HEK293 (cell line): ENCODE measurements at regions not wholly inside any gene's neighbourhood (a gene's known extent, or its start where the extent isn't known, plus 50 kb on each side); places are given as distances from the start of the nearest gene placed in this dataset.

Experiments
- CTCF ChIA-PET: fragments of 350-600 bp; formaldehyde crosslinking; extraction: SDS; loops from one replicate; lab custom pipeline; 2021; ENCODE audit warnings: antibody characterized with exemption; lab: Yijun Ruan, JAX
- POLR2A ChIA-PET: fragments of 300-600 bp; formaldehyde crosslinking; extraction: SDS; loops from one replicate; lab custom pipeline; 2020; ENCODE audit warnings: antibody characterized with exemption, inconsistent platforms; lab: Yijun Ruan, JAX
- H3K27ac ChIP-seq: fragments of 200-500 bp; sonication (Bioruptor generic); 2 replicates; pipeline ENCODE4 v1.5.1; 2014; ENCODE audit warnings: low read depth, low read length, control low read depth, inconsistent platforms; ENCODE audit errors: extremely low read depth
- H3K36me3 ChIP-seq, 2 experiments: fragments of 200-500 bp in 1 of 2; sonication (Bioruptor generic) in 1 of 2; 1 replicate in 1 of 2; 2 replicates in 1 of 2; pipeline ENCODE4 v1.5.1; 2014 to 2017; ENCODE audit warnings: inconsistent platforms in 2 of 2, low read length in 2 of 2; ENCODE audit not compliant: control insufficient read depth in 2 of 2, insufficient read depth in 1 of 2
- H3K4me1 ChIP-seq: fragments of 200-500 bp; sonication (Bioruptor generic); 2 replicates; pipeline ENCODE4 v1.5.1; 2014; ENCODE audit warnings: mild to moderate bottlenecking, low read length, inconsistent platforms; ENCODE audit not compliant: control insufficient read depth, insufficient read depth
- H3K4me3 ChIP-seq: 2 replicates; pipeline ENCODE4 v1.5.1; 2011; ENCODE audit warnings: low read depth, mild to moderate bottlenecking, control low read depth, low read length, moderate library complexity
- H3K9me3 ChIP-seq: fragments of 200-500 bp; sonication (Bioruptor generic); 2 replicates; pipeline ENCODE4 v1.5.1; 2014; ENCODE audit warnings: low read depth, low read length, inconsistent platforms; ENCODE audit not compliant: control insufficient read depth, insufficient read depth
- GFI1B ChIP-seq: fragments of 450-650 bp; formaldehyde crosslinking; IDR thresholded peaks from 2 replicates; pipeline ENCODE4 v1.5.1; 2016; ENCODE audit warnings: missing biosample characterization, missing genetic modification characterization
- HOXD13 ChIP-seq: sonication (generic); formaldehyde crosslinking; IDR thresholded peaks from 2 replicates; pipeline ENCODE4 v1.8.0; 2022; ENCODE audit warnings: missing genetic modification reagents, borderline replicate concordance
- SETDB1 ChIP-seq: IDR thresholded peaks from one replicate; pipeline ENCODE4 v1.6.1; 2017; ENCODE audit warnings: mild to moderate bottlenecking, low read length, moderate library complexity, mixed read lengths; ENCODE audit not compliant: insufficient read length
- YY2 ChIP-seq: fragments of 450-650 bp; formaldehyde crosslinking; IDR thresholded peaks from 2 replicates; pipeline ENCODE4 v1.5.1; 2016; ENCODE audit warnings: missing biosample characterization, missing genetic modification characterization
- ZFP3 ChIP-seq: fragments of 450-650 bp; formaldehyde crosslinking; IDR thresholded peaks from 2 replicates; pipeline ENCODE4 v1.5.1; 2016; ENCODE audit warnings: low read depth, missing biosample characterization, missing genetic modification characterization
- ZIC2 ChIP-seq: fragments of 450-650 bp; formaldehyde crosslinking; IDR thresholded peaks from 2 replicates; pipeline ENCODE4 v1.5.1; 2016; ENCODE audit warnings: missing biosample characterization, missing genetic modification characterization
- ZNF19 ChIP-seq: fragments of 450-650 bp; formaldehyde crosslinking; IDR thresholded peaks from 2 replicates; pipeline ENCODE4; 2016; ENCODE audit warnings: missing biosample characterization, missing genetic modification characterization, low read depth
- ZNF335 ChIP-seq: fragments of 450-650 bp; formaldehyde crosslinking; conservative IDR thresholded peaks from 2 replicates; pipeline ENCODE4 v1.5.1; 2016; ENCODE audit warnings: missing biosample characterization, missing genetic modification characterization
- ZNF350 ChIP-seq: fragments of 450-650 bp; formaldehyde crosslinking; IDR thresholded peaks from 2 replicates; pipeline ENCODE4 v1.5.0; 2017; ENCODE audit warnings: missing biosample characterization, mild to moderate bottlenecking, missing genetic modification characterization
- ZNF654 ChIP-seq: fragments of 450-650 bp; formaldehyde crosslinking; IDR thresholded peaks from 2 replicates; pipeline ENCODE4 v1.5.1; 2016; ENCODE audit warnings: low read depth, missing biosample characterization, missing genetic modification characterization
- ZNF776 ChIP-seq: fragments of 450-650 bp; formaldehyde crosslinking; IDR thresholded peaks from 2 replicates; pipeline ENCODE4 v1.5.0; 2017; ENCODE audit warnings: missing biosample characterization, missing genetic modification characterization, borderline replicate concordance
- ZNF837 ChIP-seq: fragments of 450-650 bp; formaldehyde crosslinking; IDR thresholded peaks from 2 replicates; pipeline ENCODE4 v1.5.1; 2016; ENCODE audit warnings: missing biosample characterization, missing genetic modification characterization
- TF ChIP-seq, protein P1 (sequence below): fragments of 450-650 bp; formaldehyde crosslinking; IDR thresholded peaks from 2 replicates; pipeline ENCODE4 v1.5.1; 2016; ENCODE audit warnings: missing biosample characterization, missing genetic modification characterization, low read depth
- TF ChIP-seq, protein P2 (sequence below): fragments of 450-650 bp; formaldehyde crosslinking; IDR thresholded peaks from 2 replicates; pipeline ENCODE4 v1.5.1; 2017; ENCODE audit warnings: missing biosample characterization, missing genetic modification characterization

DNA sequence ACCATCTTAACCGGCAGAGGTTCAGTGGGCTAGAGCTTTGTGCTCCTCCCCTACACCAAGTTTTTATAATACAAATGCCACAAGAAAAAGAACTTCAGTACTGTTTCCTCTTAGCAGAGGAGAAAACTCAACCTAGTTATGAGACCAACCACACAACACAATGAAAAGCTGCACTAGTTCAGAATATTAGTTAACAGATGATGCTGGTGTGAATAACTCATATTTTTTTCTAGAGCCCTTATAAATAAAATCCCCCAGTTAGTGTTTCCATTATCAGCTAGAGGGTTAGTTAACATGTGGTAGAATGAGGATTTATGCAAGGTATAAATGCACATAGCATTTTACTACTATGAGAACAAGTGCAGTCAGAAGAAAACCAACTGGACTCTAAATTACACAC is 61.9 kb upstream of the AMN1 start:
- ChIA-PET CTCF (no interaction called here), POLR2A (no interaction called here)
- no peak overlapping the region for H3K4me3 ChIP-seq
- no peaks in the 10 kb centered on the region for H3K4me1 ChIP-seq
- H3K27ac ChIP-seq, result no peak overlapping the region
- no peak for TF ChIP-seq GFI1B (tag by site-specific recombination)
- no peak for TF ChIP-seq ZNF776 (tag by site-specific recombination)
- TF ChIP-seq YY2, result no peak
- H3K9me3 ChIP-seq, result no peaks in the 10 kb centered on the region
- no peaks in the 10 kb centered on the region for H3K36me3 ChIP-seq

DNA sequence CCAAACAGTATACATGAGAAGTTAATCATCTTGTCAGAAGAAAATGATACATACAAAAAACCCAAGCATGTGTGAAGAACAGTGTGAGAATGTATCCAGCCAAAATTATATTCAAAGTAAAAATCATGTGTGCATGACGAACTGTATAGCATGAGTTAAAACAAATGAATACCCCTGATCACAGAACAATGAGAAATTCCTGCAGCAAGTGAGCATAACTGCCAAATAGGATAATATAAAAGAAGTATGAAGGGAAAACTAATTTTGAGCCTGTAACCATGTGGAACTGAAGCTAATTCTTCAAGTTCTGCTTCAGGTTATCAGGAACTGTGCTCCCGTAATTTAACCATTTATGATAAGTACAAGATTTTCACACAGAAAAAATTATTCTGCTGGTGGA is 56.5 kb upstream of the AMN1 start:
- Histone ChIP-seq H3K36me3 (no peaks in the 10 kb centered on the region), H3K9me3 (no peaks in the 10 kb centered on the region), H3K4me1 (no peaks in the 10 kb centered on the region), H3K4me3 (no peak overlapping the region), H3K27ac (no peak overlapping the region)
- ChIA-PET CTCF (no interaction called here), POLR2A (no interaction called here)
- no peak for TF ChIP-seq ZNF837 (tag by site-specific recombination)
- TF ChIP-seq, all 188 proteins: peak for 0

DNA sequence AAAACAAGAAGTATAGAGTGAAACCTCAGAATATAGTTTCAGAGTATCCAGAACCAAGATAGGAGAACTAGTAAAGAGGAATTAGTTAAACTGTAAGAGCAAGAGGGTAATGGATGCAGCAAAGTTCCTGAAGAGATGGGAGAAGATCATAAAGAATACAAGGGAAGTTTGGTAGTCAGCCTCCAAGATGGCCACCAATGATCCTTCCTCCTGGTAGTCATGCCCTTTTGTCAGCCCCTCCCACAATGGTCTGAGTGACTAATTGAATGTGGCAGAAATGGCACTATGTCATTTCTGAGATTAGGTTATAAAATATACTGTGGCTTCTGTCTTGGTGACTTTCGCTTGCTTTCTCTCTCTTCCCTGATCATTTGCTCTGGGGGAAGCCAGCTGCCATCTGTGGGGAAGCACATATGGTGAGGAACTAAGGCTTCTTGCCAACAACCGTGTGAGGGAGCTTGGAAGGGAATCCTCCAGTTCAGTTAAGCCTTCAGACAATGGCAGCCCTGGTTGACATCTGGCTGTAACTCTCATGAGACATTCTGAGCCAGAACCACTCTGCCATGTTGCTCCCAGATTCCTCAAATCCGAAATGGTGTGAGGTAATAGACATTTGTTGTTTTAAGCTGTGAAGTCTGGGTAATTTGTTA is 55.3 kb upstream of the AMN1 start:
- CTCF ChIA-PET, result no interaction called here
- POLR2A ChIA-PET, result no interaction called here

DNA sequence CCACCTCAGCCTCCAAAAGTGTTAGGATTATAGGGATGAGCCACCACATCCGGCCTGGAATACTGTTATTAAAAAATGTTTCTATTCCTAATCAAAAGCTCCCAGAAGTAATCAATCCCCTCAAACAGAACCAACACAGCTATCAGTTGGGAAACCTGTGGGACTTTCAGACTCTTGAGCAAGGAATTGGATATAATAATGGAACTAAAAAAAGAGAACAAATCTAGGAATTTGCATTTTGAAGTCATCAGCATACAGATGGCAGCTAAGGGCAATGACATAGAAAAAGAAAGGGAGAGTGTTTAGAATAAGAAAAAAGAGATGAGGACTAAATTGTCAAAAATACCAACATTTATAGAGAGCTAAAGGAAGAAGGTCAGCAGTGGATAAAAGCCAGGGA is 54.7 kb upstream of the AMN1 start:
- Histone ChIP-seq H3K4me3 (no peak overlapping the region), H3K4me1 (no peaks in the 10 kb centered on the region), H3K9me3 (no peaks in the 10 kb centered on the region), H3K36me3 (no peaks in the 10 kb centered on the region), H3K27ac (no peak overlapping the region)
- TF ChIP-seq, protein P1, sequence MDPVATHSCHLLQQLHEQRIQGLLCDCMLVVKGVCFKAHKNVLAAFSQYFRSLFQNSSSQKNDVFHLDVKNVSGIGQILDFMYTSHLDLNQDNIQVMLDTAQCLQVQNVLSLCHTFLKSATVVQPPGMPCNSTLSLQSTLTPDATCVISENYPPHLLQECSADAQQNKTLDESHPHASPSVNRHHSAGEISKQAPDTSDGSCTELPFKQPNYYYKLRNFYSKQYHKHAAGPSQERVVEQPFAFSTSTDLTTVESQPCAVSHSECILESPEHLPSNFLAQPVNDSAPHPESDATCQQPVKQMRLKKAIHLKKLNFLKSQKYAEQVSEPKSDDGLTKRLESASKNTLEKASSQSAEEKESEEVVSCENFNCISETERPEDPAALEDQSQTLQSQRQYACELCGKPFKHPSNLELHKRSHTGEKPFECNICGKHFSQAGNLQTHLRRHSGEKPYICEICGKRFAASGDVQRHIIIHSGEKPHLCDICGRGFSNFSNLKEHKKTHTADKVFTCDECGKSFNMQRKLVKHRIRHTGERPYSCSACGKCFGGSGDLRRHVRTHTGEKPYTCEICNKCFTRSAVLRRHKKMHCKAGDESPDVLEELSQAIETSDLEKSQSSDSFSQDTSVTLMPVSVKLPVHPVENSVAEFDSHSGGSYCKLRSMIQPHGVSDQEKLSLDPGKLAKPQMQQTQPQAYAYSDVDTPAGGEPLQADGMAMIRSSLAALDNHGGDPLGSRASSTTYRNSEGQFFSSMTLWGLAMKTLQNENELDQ (tag by site-specific recombination), result no peak
- no peak for TF ChIP-seq ZFP3 (tag by site-specific recombination)
- no peak for TF ChIP-seq ZNF19 (tag by site-specific recombination)
- TF ChIP-seq ZIC2, result no peak
- TF ChIP-seq, protein P2, sequence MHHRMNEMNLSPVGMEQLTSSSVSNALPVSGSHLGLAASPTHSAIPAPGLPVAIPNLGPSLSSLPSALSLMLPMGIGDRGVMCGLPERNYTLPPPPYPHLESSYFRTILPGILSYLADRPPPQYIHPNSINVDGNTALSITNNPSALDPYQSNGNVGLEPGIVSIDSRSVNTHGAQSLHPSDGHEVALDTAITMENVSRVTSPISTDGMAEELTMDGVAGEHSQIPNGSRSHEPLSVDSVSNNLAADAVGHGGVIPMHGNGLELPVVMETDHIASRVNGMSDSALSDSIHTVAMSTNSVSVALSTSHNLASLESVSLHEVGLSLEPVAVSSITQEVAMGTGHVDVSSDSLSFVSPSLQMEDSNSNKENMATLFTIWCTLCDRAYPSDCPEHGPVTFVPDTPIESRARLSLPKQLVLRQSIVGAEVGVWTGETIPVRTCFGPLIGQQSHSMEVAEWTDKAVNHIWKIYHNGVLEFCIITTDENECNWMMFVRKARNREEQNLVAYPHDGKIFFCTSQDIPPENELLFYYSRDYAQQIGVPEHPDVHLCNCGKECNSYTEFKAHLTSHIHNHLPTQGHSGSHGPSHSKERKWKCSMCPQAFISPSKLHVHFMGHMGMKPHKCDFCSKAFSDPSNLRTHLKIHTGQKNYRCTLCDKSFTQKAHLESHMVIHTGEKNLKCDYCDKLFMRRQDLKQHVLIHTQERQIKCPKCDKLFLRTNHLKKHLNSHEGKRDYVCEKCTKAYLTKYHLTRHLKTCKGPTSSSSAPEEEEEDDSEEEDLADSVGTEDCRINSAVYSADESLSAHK (tag by site-specific recombination), result no peak
- TF ChIP-seq ZNF335 (tag by site-specific recombination), result no peak
- ChIA-PET CTCF (no interaction called here), POLR2A (no interaction called here)

More for the DNA sequence above, 55.3 kb upstream of the AMN1 start:
- TF ChIP-seq SETDB1 (peak; percentile 31), HOXD13 (CRISPR knock-in tag) (no peak), ZNF654 (tag by site-specific recombination) (no peak), ZNF350 (tag by site-specific recombination) (peak; percentile 81)
- Histone ChIP-seq H3K27ac (no peak overlapping the region), H3K36me3 (no peaks in the 10 kb centered on the region), H3K9me3 (no peaks in the 10 kb centered on the region), H3K4me3 (no peak overlapping the region), H3K4me1 (no peaks in the 10 kb centered on the region)
